ENCODE measurements at regions not wholly inside any gene's neighbourhood (a gene's known extent, or its start where the extent isn't known, plus 50 kb on each side); places are given as distances from the start of the nearest gene placed in this dataset.

GRCh38 chr13:33710924-33711323 lies 107.0 kb upstream of the RFC3 start:
- no peak for DNase-seq (ENCODE audit: low read depth)

- no peak for DNase-seq (ENCODE audit: low read depth)
These were observed 106.5 kb upstream of the RFC3 start for GRCh38 chr13:33711436-33711835.

GRCh38 chr13:33717775-33718174 lies 100.2 kb upstream of the RFC3 start:
- no peak for DNase-seq (ENCODE audit: low read depth)

GRCh38 chr13:33721724-33722123 lies 96.2 kb upstream of the RFC3 start:
- DNase-seq (ENCODE audit: low read depth): no peak

- DNase-seq (ENCODE audit: low read depth): no peak
These were observed 95.6 kb upstream of the RFC3 start for GRCh38 chr13:33722216-33722915.

- DNase-seq (ENCODE audit: low read depth): no peak
These were observed 94.6 kb upstream of the RFC3 start for GRCh38 chr13:33723365-33723764.

GRCh38 chr13:33723772-33724435 lies 94.0 kb upstream of the RFC3 start:
- DNase-seq (ENCODE audit: low read depth): peak; percentile 13

- no peak for DNase-seq (ENCODE audit: low read depth)
These were observed 92.6 kb upstream of the RFC3 start for GRCh38 chr13:33725340-33725739.

GRCh38 chr13:33727297-33728083 lies 90.5 kb upstream of the RFC3 start:
- DNase-seq (ENCODE audit: low read depth): no peak

- no peak for DNase-seq (ENCODE audit: low read depth)
These were observed 89.5 kb upstream of the RFC3 start for GRCh38 chr13:33728271-33729037.

- DNase-seq (ENCODE audit: low read depth): no peak
These were observed 87.8 kb upstream of the RFC3 start for GRCh38 chr13:33730147-33730546.

GRCh38 chr13:33730619-33731018 lies 87.3 kb upstream of the RFC3 start:
- DNase-seq (ENCODE audit: low read depth): no peak

- DNase-seq (ENCODE audit: low read depth): no peak
These were observed 82.7 kb upstream of the RFC3 start for GRCh38 chr13:33735276-33735675.

- DNase-seq (ENCODE audit: low read depth): no peak
These were observed 78.7 kb upstream of the RFC3 start for GRCh38 chr13:33739254-33739653.

- DNase-seq (ENCODE audit: low read depth): no peak
These were observed 77.8 kb upstream of the RFC3 start for GRCh38 chr13:33740134-33740538.

GRCh38 chr13:33742321-33742720 lies 75.6 kb upstream of the RFC3 start:
- DNase-seq (ENCODE audit: low read depth): no peak

GRCh38 chr13:33743438-33744368 lies 74.2 kb upstream of the RFC3 start:
- no peak for DNase-seq (ENCODE audit: low read depth)

GRCh38 chr13:33744589-33745369 lies 73.2 kb upstream of the RFC3 start:
- DNase-seq (ENCODE audit: low read depth): no peak

GRCh38 chr13:33745370-33746324 lies 72.3 kb upstream of the RFC3 start:
- no peak for DNase-seq (ENCODE audit: low read depth)

Data from stimulated activated CD8-positive, alpha-beta memory T cell treated with anti-CD3 and anti-CD28 coated beads, Interleukin-4, amount 100 ng/mL, for 24 hours (primary cell).